A549 (cell line): ENCODE measurements at regions not wholly inside any gene's neighbourhood (a gene's known extent, or its start where the extent isn't known, plus 50 kb on each side); places are given as distances from the start of the nearest gene placed in this dataset.

ENCODE experiments used
- CTCF ChIP-seq: fragments of >200 bp; sonication (Bioruptor Twin); formaldehyde crosslinking; IDR thresholded peaks from 3 replicates; pipeline ENCODE4 v1.5.1; 2016
- MAFK ChIP-seq: fragments of 450-650 bp; IDR thresholded peaks from 2 replicates; pipeline ENCODE4 v1.6.1; 2014; ENCODE audit not compliant: partially characterized antibody
- POLR2A ChIP-seq: IDR thresholded peaks from 2 replicates; pipeline ENCODE4 v1.6.1; 2012; ENCODE audit warnings: mild to moderate bottlenecking, low read length

DNA sequence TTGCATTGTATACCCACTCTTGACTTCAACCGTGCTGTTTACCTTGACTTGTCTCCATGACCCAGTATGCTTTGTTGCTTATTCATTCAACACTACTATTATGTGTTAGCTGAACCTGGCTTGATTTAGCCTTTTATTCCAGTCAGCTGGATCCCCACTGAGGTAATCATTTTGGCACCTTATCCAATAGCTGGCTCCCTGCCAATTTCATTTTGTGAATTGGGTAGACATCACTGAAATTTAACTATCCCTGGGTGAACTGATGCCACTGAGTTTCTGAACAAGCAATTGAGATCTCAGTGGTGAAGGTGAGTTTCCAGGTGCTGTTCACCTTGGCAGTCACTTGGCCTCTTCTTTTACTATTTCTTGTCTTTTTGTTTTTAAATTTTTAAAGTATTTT lies 584.3 kb downstream of the ADCYAP1 start:
- TF ChIP-seq CTCF (no peak), MAFK (no peak), POLR2A (no peak)
